Keratinocyte (primary cell): ENCODE measurements at regions not wholly inside any gene's neighbourhood (a gene's known extent, or its start where the extent isn't known, plus 50 kb on each side); places are given as distances from the start of the nearest gene placed in this dataset.

Experiments used
- DNase-seq: peaks from one replicate; pipeline ENCODE4 v3.0.0-alpha.2; 2011; ENCODE audit warnings: low read depth, missing footprints, low spot score
- FAIRE-seq: peaks from 2 replicates; lab custom pipeline; 2011; peaks lifted over from hg19 to GRCh38; lab: Jason Lieb, UNC
- H2AFZ ChIP-seq: 2 replicates; pipeline ENCODE4 v1.6.0; 2012; ENCODE audit warnings: low read length, control low read depth, inconsistent platforms; ENCODE audit not compliant: control insufficient read depth
- H3K27ac ChIP-seq: 2 replicates; pipeline ENCODE4 v1.5.1; 2011; ENCODE audit warnings: low read length; ENCODE audit not compliant: control insufficient read depth, insufficient read depth
- H3K27me3 ChIP-seq: 3 replicates; pipeline ENCODE4 v1.6.0; 2011; ENCODE audit warnings: low read length; ENCODE audit not compliant: control insufficient read depth, insufficient read depth; ENCODE audit errors: extremely low read depth
- H3K36me3 ChIP-seq, 2 experiments: 2 replicates in 1 of 2; 3 replicates in 1 of 2; pipeline ENCODE4 v1.5.1; 2011; ENCODE audit warnings: low read length in 2 of 2, mild to moderate bottlenecking in 1 of 2; ENCODE audit not compliant: control insufficient read depth in 2 of 2, insufficient read depth in 2 of 2; ENCODE audit errors: extremely low read depth in 1 of 2
- H3K4me1 ChIP-seq: 3 replicates; pipeline ENCODE4 v1.5.1; 2011; ENCODE audit warnings: low read length; ENCODE audit not compliant: control insufficient read depth, insufficient read depth; ENCODE audit errors: extremely low read depth
- H3K4me2 ChIP-seq: 3 replicates; pipeline ENCODE4 v1.6.0; 2011; ENCODE audit warnings: low read depth, low read length; ENCODE audit not compliant: control insufficient read depth, insufficient read depth; ENCODE audit errors: extremely low read depth
- H3K4me3 ChIP-seq, 3 experiments: fragments of 200-600 bp in 1 of 3; sonication (generic) in 1 of 3; 2 replicates in 2 of 3; 3 replicates in 1 of 3; pipeline ENCODE4 v1.5.1; 2011 to 2016; ENCODE audit warnings: low read length in 3 of 3, mild to moderate bottlenecking in 3 of 3, control low read depth in 2 of 3, inconsistent platforms in 1 of 3, low read depth in 1 of 3, mixed read lengths in 1 of 3, mixed run types in 1 of 3, moderate library complexity in 1 of 3; ENCODE audit not compliant: control insufficient read depth in 2 of 3, insufficient read depth in 2 of 3; ENCODE audit errors: extremely low read depth in 1 of 3
- H3K79me2 ChIP-seq: 2 replicates; pipeline ENCODE4 v1.6.0; 2012; ENCODE audit warnings: low read length; ENCODE audit not compliant: control insufficient read depth, insufficient read depth
- H3K9ac ChIP-seq: 3 replicates; pipeline ENCODE4 v1.6.0; 2011; ENCODE audit warnings: low read length; ENCODE audit not compliant: control insufficient read depth, insufficient read depth; ENCODE audit errors: extremely low read depth
- H3K9me1 ChIP-seq: 3 replicates; pipeline ENCODE4 v1.6.0; 2011; ENCODE audit warnings: low read length; ENCODE audit not compliant: control insufficient read depth, insufficient read depth; ENCODE audit errors: extremely low read depth
- H3K9me3 ChIP-seq: 2 replicates; pipeline ENCODE4 v1.5.1; 2012; ENCODE audit warnings: low read depth, low read length; ENCODE audit not compliant: control insufficient read depth
- H4K20me1 ChIP-seq: 3 replicates; pipeline ENCODE4 v1.6.0; 2011; ENCODE audit warnings: low read length; ENCODE audit not compliant: control insufficient read depth, insufficient read depth; ENCODE audit errors: extremely low read depth
- CTCF ChIP-seq, 3 experiments: IDR thresholded peaks in 1 of 3; conservative IDR thresholded peaks in 1 of 3; optimal IDR thresholded peaks in 1 of 3; 2 replicates in 2 of 3; 3 replicates in 1 of 3; pipeline versions ENCODE3 to v1.5.1; 2011; ENCODE audit warnings: low read length in 3 of 3, mild to moderate bottlenecking in 3 of 3, moderate library complexity in 2 of 3, control low read depth in 1 of 3, inconsistent platforms in 1 of 3; ENCODE audit not compliant: insufficient read depth in 2 of 3; ENCODE audit errors: extremely low read depth in 1 of 3
- EZH2 ChIP-seq: IDR thresholded peaks from one replicate; pipeline ENCODE4 v1.6.1; 2012; ENCODE audit warnings: inconsistent platforms, mild to moderate bottlenecking, low read length, moderate library complexity
- dilution Hi-C: fragments of 300-500 bp; cut with MboI; formaldehyde crosslinking; loops from one replicate; pipeline ENCODE4 v1.7.0; 2020; ENCODE audit warnings: low sequenced_read_pairs; ENCODE audit not compliant: extremely low pct_ligation_motif_present

- no peaks in the 10 kb centered on the region for H3K36me3 ChIP-seq
- no peaks in the 10 kb centered on the region for H3K9me3 ChIP-seq
- dilution Hi-C loops: no loop called here
- no peak overlapping the region for H3K4me2 ChIP-seq
- no peak overlapping the region for H2AFZ ChIP-seq
- no peak for TF ChIP-seq EZH2
- no peak for TF ChIP-seq CTCF (optimal IDR thresholded peaks at IDR 0.05 in 1 of 3, IDR thresholded peaks at IDR 0.05 in 1 of 3, conservative IDR thresholded peaks at IDR 0.05 in 1 of 3; ENCODE audit: extremely low read depth in 1 of 3, insufficient read depth in 2 of 3, low read length in 3 of 3)
- H3K79me2 ChIP-seq: no peaks in the 10 kb centered on the region
- FAIRE-seq (no peak), DNase-seq (no peak)
- H3K27me3 ChIP-seq: no peaks in the 10 kb centered on the region
- no peak overlapping the region for H3K4me3 ChIP-seq
- H3K9ac ChIP-seq: no peak overlapping the region
- no peak overlapping the region for H3K27ac ChIP-seq
- H3K4me1 ChIP-seq: no peaks in the 10 kb centered on the region
- H3K9me1 ChIP-seq: no peaks in the 10 kb centered on the region
- no peaks in the 10 kb centered on the region for H4K20me1 ChIP-seq
Measured at GRCh38 chr9:79362100-79363081, 209.4 kb upstream of the TLE4 start.

- Histone ChIP-seq H3K9ac (no peak overlapping the region), H4K20me1 (no peaks in the 10 kb centered on the region), H3K27ac (no peak overlapping the region), H3K27me3 (no peaks in the 10 kb centered on the region), H3K4me2 (no peak overlapping the region), H3K36me3 (no peaks in the 10 kb centered on the region), H2AFZ (no peak overlapping the region), H3K4me3 (no peak overlapping the region), H3K9me1 (no peaks in the 10 kb centered on the region), H3K9me3 (no peaks in the 10 kb centered on the region), H3K79me2 (no peaks in the 10 kb centered on the region), H3K4me1 (no peaks in the 10 kb centered on the region)
- dilution Hi-C loops: no loop called here
- peak; percentile 29 for FAIRE-seq
- DNase-seq: no peak
- TF ChIP-seq CTCF (optimal IDR thresholded peaks at IDR 0.05 in 1 of 3, IDR thresholded peaks at IDR 0.05 in 1 of 3, conservative IDR thresholded peaks at IDR 0.05 in 1 of 3; ENCODE audit: extremely low read depth in 1 of 3, insufficient read depth in 2 of 3, low read length in 3 of 3) (no peak), EZH2 (no peak)
Measured at GRCh38 chr9:79369676-79370075, 202.1 kb upstream of the TLE4 start.
